ENCODE measurements at regions not wholly inside any gene's neighbourhood (a gene's known extent, or its start where the extent isn't known, plus 50 kb on each side); places are given as distances from the start of the nearest gene placed in this dataset.
A peak's percentile ranks its signal among the peaks of the same experiment; 100 is the strongest.

DNA sequence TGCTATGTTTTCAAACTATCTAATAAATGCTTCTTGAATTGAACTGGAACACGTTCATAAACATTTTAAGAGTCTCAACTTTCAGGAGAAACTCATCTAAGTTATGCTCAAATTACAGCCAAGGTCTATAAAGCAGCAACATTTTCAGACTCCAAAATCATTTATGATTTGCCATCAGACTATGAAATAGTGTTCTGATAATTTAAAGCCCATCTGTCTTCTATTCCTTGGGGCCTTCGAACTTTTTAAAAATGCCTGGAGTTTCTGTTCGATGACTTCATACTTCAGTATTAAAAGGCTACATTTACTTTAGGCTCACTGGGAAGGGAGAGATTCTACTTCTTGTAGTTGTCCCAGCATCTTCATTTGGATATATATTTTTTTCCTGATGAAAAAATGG, 73.6 kb upstream of the NXPH2 start:
- TF ChIP-seq, protein P1, sequence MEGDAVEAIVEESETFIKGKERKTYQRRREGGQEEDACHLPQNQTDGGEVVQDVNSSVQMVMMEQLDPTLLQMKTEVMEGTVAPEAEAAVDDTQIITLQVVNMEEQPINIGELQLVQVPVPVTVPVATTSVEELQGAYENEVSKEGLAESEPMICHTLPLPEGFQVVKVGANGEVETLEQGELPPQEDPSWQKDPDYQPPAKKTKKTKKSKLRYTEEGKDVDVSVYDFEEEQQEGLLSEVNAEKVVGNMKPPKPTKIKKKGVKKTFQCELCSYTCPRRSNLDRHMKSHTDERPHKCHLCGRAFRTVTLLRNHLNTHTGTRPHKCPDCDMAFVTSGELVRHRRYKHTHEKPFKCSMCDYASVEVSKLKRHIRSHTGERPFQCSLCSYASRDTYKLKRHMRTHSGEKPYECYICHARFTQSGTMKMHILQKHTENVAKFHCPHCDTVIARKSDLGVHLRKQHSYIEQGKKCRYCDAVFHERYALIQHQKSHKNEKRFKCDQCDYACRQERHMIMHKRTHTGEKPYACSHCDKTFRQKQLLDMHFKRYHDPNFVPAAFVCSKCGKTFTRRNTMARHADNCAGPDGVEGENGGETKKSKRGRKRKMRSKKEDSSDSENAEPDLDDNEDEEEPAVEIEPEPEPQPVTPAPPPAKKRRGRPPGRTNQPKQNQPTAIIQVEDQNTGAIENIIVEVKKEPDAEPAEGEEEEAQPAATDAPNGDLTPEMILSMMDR (IDR thresholded peaks at IDR 0.05), result no peak
- Histone ChIP-seq H3K4me1 (no peaks in the 10 kb centered on the region), H3K27ac (no peak overlapping the region), H3K4me3 (no peak overlapping the region), H3K27me3 (no peaks in the 10 kb centered on the region), H3K9me3 (no peaks in the 10 kb centered on the region), H3K36me3 (no peaks in the 10 kb centered on the region)
- intact Hi-C loops (cut with DNase I), result no loop called here
- ATAC-seq (no peak), DNase-seq (no peak)

DNA sequence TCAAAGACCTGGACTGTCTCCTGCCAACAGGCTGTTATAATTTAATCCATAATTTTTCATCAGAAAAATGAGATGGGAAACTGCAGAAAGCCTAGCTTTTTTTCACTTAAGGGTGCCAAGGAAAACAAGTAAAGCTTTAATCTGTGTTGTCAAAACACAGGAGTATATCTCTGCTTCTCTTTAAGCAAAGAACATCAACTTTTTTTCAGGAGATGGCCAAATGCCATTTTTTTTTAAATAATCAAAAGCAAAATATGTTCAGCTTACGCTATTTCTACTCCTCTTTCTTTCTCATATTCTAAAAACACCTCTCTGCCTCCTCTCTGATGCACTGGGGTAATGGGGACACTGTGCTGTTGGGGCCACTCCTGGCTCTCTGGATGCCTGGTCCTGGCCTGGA, 73.1 kb upstream of the NXPH2 start:
- Histone ChIP-seq H3K27me3 (no peaks in the 10 kb centered on the region), H3K9me3 (no peaks in the 10 kb centered on the region), H3K27ac (no peak overlapping the region), H3K4me1 (no peaks in the 10 kb centered on the region), H3K4me3 (no peak overlapping the region), H3K36me3 (no peaks in the 10 kb centered on the region)
- DNase-seq, result no peak
- TF ChIP-seq, protein P1 (IDR thresholded peaks at IDR 0.05), result no peak
- no peak for ATAC-seq
- intact Hi-C loops (cut with DNase I), result no loop called here

DNA sequence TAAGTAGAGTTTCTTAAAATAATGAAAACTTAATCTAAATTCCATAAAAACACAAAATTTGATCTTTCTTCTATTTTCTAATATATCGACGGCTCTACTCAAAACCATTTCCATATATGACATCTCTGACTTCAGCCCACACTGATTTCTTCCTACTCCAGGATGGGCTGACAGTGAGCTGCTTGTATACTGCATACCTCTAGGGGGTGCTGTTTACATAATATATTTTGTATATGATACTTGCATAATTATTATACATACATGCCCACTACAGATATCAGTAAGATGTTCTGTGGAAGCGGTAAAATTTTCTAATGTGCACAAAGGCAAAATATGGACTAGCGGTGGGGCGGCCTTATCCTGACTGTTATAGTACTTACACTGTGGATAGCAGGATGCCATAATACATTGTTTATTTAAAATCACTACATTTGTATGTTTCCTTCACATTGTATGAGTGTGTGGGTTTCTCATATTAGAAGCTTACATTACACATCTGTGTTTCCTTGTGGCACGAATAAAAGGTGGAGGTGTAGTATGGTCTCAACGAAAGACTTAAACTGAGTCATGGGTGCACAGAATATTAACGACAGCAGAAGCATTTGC, 66.1 kb upstream of the NXPH2 start:
- ATAC-seq (peak; percentile 67), DNase-seq (peak in 2 of 4 donors; percentile 13 to 22)
- Histone ChIP-seq H3K9me3 (no peaks in the 10 kb centered on the region), H3K36me3 (no peaks in the 10 kb centered on the region), H3K27ac (no peak overlapping the region), H3K4me1 (no peaks in the 10 kb centered on the region), H3K27me3 (no peaks in the 10 kb centered on the region), H3K4me3 (no peak overlapping the region)
- TF ChIP-seq, protein P1 (IDR thresholded peaks at IDR 0.05), result peak; percentile 40 to 42
- intact Hi-C loops (cut with DNase I), result no loop called here

DNA sequence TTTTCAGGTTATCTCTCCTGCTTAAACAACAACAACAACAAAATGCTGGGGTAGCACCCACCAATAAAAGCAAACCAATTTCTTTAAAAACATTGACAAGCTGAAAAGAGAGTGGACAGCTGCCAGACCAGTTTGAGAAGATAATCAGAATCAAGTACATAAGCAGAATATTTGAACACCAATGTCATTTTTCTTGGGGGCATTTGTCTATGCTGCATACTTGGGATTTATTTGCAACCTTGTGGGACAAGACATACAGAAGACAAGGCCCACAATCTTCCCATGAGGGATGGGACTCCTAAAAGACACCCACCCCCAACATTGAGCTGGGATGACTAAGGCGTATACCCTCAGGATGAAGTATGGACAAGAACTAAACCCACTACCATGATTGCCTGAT, 62.2 kb upstream of the NXPH2 start:
- H3K27ac ChIP-seq, result no peak overlapping the region
- no peaks in the 10 kb centered on the region for H3K36me3 ChIP-seq
- H3K4me1 ChIP-seq, result no peaks in the 10 kb centered on the region
- H3K27me3 ChIP-seq, result no peaks in the 10 kb centered on the region
- H3K9me3 ChIP-seq, result no peaks in the 10 kb centered on the region
- ATAC-seq (no peak), DNase-seq (no peak)
- TF ChIP-seq, protein P1 (IDR thresholded peaks at IDR 0.05), result no peak
- no peak overlapping the region for H3K4me3 ChIP-seq
- intact Hi-C loops (cut with DNase I), result no loop called here

DNA sequence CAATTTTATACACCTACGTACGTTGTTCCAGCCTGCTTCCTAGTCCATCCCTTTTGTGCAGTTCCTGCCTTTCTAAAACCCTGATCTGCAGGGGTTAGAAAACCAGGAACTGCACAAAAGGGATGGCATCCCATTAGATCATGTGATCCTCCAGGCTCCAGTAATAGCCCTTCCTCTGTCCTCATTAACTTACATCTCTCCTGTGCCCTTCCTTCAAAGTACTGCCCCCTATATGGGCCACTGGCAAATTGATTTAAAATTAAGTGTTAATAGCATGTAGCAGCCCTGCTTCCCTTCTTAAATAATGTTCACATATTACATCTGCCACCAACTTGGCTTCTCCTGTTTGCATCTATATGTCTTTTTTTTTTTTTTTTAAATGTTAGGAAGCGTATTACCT, 61.3 kb upstream of the NXPH2 start:
- DNase-seq, result no peak
- Histone ChIP-seq H3K36me3 (no peaks in the 10 kb centered on the region), H3K4me3 (no peak overlapping the region), H3K27me3 (no peaks in the 10 kb centered on the region), H3K4me1 (no peaks in the 10 kb centered on the region), H3K27ac (no peak overlapping the region), H3K9me3 (no peaks in the 10 kb centered on the region)
- ATAC-seq, result no peak
- intact Hi-C loops (cut with DNase I), result no loop called here
- TF ChIP-seq, protein P1 (IDR thresholded peaks at IDR 0.05), result no peak
